GM13977 (cell line): ENCODE measurements at regions not wholly inside any gene's neighbourhood (a gene's known extent, or its start where the extent isn't known, plus 50 kb on each side); places are given as distances from the start of the nearest gene placed in this dataset.
"Not testable (repeated sequence)": the region's sequence is repeated elsewhere in the genome, so short reads cannot be mapped to it uniquely, and the experiment has no call there.

Experiments used
- DNase-seq: peaks from one replicate; pipeline ENCODE4 v3.0.0; 2012; ENCODE audit warnings: low spot score
- in situ Hi-C: fragments of 300-500 bp; cut with MboI; formaldehyde crosslinking; loops from one replicate; pipeline ENCODE4 v1.12.0; 2022; ENCODE audit warnings: low sequenced_read_pairs, low pct_unique_long_range_greater_than_20kb, mixed read lengths, inconsistent platforms; ENCODE audit not compliant: unreplicated experiment
- TF ChIP-seq, protein P1 (sequence below): IDR thresholded peaks from 2 replicates; pipeline ENCODE4 v1.5.1; 2012; ENCODE audit warnings: mild to moderate bottlenecking, control low read depth; ENCODE audit not compliant: insufficient read depth; ENCODE audit errors: extremely low read depth, missing control alignments

DNA sequence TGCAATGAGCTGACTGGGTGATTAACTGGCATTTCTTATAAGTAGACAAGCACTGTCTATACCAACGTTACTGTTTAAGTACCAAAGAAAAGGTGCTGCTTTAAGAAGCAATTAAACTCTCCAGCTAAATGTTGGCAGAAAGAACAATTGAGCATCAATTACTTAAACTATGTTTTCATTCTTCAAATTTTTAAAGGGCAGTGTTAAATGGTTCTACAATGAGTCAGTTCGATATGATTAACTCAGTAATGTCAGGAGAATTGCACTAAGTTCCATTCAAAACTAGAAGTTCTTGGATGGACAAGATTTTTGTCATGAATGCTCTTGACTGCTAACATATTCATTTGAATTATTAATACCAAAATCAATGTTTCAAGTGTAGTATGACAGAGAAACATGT lies 593.7 kb downstream of the DNAH5 start:
- no peak for DNase-seq
- TF ChIP-seq, protein P1, sequence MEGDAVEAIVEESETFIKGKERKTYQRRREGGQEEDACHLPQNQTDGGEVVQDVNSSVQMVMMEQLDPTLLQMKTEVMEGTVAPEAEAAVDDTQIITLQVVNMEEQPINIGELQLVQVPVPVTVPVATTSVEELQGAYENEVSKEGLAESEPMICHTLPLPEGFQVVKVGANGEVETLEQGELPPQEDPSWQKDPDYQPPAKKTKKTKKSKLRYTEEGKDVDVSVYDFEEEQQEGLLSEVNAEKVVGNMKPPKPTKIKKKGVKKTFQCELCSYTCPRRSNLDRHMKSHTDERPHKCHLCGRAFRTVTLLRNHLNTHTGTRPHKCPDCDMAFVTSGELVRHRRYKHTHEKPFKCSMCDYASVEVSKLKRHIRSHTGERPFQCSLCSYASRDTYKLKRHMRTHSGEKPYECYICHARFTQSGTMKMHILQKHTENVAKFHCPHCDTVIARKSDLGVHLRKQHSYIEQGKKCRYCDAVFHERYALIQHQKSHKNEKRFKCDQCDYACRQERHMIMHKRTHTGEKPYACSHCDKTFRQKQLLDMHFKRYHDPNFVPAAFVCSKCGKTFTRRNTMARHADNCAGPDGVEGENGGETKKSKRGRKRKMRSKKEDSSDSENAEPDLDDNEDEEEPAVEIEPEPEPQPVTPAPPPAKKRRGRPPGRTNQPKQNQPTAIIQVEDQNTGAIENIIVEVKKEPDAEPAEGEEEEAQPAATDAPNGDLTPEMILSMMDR, result no peak
- in situ Hi-C loops, result no loop called here

DNA sequence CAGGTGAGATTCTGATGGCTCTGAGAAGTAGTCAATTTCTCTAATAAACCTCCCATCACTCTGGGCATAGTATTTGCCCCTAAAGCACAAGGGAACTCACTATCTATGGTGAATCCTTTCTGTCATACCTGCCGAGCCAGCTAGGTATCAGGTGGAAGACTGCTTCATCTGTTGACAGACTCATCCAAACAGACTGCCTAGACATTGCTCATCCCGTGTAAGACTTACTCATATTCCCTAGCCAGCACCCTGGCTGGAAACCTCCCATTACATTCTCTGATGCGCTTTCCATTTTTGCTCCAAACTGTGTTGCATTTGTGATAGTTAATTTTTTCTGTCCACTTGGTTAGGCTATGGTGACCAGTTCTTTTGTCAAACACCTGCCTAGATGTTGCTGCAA lies 595.9 kb downstream of the DNAH5 start:
- TF ChIP-seq, protein P1, result no peak
- in situ Hi-C loops, result no loop called here
- DNase-seq, result no peak

DNA sequence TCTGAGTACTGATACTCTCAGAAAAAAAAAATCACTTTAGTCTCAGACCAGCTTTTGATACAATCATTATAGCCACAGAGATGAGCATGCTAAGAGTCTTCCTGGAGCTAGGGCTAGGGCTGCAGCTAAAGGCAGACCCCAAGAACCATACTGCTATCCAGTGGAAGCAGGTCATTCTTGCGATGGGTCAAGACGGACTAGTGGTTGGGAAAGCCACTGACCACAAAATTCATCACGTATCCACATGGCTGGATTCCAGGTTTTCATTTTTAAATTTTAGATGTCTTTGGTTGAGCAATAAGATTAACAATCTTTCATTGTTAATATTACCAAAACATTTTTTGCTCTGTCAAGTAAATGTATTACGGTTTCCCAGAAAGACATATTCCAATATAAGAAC lies 598.1 kb downstream of the DNAH5 start:
- in situ Hi-C loops, result no loop called here
- TF ChIP-seq, protein P1, result no peak

DNA sequence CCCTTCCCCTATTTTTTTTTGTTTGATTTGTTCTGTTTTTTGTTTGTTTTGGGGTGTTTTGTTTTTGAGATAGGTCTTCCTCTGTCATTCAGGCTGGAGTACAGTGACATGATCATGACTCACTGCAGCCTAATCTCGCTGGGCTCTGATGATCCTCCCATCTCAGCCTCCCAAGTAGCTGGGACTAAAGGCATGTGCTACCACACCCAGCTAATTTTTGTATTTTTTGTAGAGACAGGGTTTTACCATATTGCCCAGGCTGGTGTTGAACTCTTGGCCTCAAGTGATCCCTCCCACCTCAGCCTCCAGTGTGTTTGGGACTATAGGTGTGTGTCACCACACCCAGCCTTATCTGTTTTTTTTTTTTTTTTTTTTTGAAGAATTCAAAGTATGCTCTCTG lies 605.4 kb downstream of the DNAH5 start:
- no peak for DNase-seq
- in situ Hi-C loops, result no loop called here
- TF ChIP-seq, protein P1, result no peak

More for the DNA sequence above, 598.1 kb downstream of the DNAH5 start:
- DNase-seq, result no peak

DNA sequence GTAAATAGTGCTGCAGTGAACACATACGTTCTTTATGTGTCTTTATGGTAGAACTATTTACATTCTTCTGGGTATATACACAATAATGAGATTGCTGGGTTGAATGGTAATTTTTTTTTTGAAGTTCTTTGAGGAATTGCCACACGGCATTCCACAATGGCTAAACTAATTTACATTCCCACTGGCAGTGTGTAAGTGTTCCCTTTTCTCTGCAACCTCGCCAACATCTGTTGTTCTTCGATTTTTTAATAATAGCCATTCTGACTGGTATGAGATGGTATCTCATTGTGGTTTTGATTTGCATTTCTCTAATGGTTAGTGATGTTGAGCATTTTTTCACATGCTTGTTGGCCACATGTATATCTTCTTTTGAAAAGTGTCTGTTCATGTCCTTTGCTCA lies 609.5 kb downstream of the DNAH5 start:
- DNase-seq, in situ Hi-C loops: not testable (repeated sequence)

DNA sequence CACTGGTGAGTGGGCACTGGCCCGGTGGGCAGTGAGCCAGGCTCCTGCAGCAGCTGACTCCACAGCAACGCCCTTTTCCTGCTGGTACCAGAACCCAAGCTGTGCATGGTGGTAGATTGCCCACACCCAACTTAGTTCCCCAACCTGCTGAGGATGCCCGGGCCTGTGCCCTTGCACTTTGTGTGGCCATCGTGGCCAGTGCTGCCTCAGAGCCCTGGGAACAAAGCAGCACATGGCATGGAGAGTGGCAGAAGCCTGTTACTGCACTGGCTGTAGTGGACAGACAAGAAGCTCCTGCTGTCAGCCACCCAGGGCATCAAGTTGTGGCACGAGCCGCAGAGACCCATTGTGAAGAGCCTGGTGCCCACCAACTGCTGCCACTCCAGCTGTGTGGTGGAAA lies 612.9 kb downstream of the DNAH5 start:
- in situ Hi-C loops, result no loop called here
- no peak for DNase-seq
- TF ChIP-seq, protein P1, result no peak

DNA sequence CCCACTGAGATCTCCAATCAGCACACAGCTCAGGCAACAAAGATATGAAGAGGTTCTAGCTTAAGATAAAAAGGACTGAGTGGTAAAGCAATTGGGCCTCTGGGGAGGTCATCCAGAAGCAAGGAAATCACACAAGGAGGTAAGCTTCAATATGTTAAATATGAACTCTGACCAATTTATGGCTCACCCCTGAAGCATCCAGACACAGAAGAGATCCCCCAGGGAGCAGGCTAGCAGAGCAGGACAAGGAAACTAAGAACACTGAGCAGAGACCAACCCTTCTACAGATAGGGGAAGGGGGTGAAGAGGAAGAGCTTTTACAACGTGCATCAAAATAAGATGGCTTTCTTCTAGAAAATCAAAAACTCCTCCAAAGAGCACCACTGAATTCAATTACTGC lies 616.2 kb downstream of the DNAH5 start:
- TF ChIP-seq, protein P1, result no peak
- in situ Hi-C loops, result no loop called here
- no peak for DNase-seq
